ENCODE measurements at regions not wholly inside any gene's neighbourhood (a gene's known extent, or its start where the extent isn't known, plus 50 kb on each side); places are given as distances from the start of the nearest gene placed in this dataset.
"Not testable (repeated sequence)": the region's sequence is repeated elsewhere in the genome, so short reads cannot be mapped to it uniquely, and the experiment has no call there.

DNA sequence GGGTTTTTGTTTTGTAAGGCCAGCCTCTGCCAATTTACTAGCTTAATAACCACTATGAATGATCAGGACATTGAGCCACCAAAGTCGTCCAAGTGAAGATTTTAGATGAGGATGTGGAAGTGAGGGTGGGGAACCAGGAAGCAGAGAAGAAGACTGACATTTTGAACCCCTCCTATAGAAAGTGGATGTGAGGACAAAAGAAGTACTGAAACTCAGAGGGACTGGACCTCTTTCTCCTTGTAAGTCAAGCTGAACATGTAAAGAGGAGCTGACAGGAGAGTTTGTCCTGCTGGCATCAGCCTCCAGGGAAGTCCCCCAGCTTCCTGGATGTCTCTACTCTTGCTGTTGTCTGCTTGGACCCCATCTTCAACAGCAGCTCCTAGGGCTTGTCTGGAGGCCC, 338.2 kb upstream of the NCAM1 start:
- no peak for ATAC-seq

DNA sequence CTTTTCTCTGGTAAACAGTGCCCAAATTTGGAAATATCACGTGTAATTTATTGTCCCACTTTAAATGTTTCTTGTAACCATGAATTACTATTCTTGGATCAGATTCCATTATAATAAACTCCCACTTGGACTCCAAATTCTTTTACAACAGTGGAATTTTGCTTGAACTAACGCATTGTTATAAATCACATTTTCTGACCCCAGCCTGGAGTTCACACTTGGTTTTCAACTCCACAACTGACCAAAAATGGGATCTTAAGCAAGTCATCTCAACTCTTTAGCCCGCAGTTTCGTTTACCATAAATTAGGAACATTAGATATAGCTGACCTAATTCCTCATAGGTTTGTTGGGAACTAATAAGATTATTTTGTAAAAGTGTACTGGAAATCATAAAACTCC, 336.8 kb upstream of the NCAM1 start:
- no peak for ATAC-seq

- not testable (repeated sequence) for ATAC-seq
These were observed 336.2 kb upstream of the NCAM1 start for GRCh38 chr11:112624971-112625370.

DNA sequence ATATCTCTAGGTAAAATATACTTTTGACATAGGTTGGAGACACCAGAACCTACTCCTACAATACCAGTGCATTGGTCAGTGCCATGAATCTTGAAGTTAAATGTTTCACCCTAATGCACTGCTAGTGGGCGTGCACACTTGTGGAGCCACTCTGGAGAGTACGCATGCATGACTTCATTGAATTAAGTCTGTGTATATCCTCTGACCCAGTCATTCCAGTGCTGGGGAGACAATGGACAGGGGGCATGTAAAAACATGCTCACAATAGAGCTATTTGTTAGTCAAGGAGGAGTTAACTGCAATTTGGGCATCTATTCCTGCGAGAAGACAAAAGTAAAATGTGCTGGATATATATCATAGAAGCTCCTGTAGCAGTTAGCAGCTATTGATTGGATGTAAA, 335.4 kb upstream of the NCAM1 start:
- ATAC-seq: no peak

- no peak for ATAC-seq
These were observed 334.5 kb upstream of the NCAM1 start for GRCh38 chr11:112626731-112627130.

- peak in 1 of 2 donors; percentile 33 for ATAC-seq
These were observed 333.6 kb upstream of the NCAM1 start for GRCh38 chr11:112627588-112628045.

- no peak for ATAC-seq
These were observed 332.5 kb upstream of the NCAM1 start for GRCh38 chr11:112628676-112629075.

GRCh38 chr11:112630496-112630895, 330.7 kb upstream of the NCAM1 start:
- ATAC-seq: no peak

DNA sequence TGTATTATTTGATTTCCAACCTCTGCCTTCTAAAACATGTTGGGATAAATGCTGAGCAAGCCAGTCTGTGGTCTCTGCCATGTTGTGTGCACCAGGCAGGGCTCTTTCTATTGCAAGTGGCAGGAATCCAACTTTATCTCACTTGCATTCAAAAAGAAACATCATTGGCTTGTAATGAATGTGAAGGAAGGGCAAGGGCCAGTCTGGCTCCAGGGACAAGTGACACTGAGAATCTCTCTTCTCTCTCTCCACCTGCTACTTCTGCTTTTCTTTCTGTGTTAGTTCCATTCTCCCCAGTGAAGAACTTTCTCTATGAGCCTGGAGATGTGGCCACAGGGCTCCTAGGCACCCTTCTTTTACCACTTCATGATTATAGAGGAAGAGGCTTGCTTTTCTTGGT, 329.9 kb upstream of the NCAM1 start:
- ATAC-seq: no peak

DNA sequence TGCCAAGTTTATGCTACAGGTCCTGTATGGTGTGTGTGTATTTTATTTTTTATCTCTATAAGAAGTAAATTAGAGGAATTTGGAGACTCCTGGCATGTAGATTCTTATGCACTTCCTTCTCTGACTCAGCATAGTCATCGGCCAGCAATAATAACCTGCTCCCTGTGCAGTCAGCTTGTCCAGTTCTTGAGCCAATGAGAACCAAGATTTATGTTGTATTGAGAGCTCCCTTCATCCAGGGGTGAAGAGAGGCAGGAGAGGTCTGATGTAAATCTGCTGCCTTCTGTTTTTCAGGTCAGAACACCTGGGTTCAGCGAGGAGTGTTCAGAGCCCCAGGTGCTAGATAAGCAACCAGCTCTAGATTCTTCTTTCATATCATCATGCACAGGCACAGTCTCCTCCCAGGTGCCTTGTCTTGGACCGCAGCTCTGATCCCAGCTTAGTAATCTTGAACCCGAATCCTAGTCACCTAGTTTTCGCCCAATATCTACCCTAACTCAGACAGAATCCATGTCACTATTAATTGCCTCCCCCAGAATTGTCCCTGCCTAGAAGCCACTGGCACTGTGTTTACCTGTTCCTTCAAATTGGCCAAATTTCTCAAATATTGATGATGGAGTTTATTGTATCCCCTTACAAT, 328.2 kb upstream of the NCAM1 start:
- no peak for ATAC-seq

DNA sequence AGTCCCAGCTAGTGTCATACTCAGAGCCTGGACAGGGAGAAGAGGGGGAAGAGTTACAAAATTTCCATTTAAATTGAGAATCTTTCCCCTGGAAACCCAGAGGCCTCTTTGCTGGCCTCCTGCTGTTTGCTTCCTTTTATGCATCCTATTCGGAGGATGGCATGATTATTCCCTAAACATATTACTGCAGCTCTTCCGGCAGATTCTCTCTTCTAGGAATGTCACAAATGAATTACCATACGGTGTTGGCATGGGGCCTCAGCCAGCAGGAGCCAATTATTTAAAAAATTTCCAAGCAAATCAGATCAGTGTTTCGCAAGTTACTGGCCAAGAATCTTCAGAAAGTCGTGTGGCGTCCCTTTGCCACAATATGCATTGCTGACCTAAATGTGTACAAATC, 326.7 kb upstream of the NCAM1 start:
- no peak for ATAC-seq

DNA sequence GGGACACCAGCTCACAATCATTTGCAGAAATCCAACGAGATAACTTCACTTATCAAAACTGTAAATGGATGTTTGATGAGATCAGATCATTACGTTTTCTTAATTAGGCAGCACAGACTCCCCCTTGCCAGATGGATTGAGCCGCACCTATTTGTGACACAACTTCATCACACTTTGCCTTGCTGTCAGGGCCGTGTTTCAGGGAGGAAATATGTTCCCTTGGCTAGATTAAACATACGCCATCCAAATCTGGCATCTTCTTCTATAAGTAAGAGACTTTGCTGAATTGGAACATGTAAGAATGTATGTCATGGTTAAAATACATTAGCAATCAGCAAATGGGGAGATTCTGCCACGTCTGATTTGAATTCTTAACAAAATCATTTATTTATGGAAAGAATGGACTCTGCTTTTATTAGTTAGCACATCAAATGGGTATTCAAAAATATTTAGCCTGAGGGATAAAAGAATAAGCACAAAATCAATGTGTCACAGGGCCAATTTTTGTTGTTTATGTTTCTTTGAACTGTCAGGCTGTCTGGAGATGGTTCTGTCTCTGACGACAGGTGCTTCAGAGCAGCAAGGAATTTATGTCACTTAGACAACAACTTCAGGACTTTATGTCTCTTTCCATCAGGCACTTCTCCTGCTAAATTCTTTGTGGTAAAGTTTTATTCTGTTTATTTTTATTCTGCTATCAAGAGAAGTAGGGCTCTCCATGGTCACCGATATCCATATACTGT, 326.1 kb upstream of the NCAM1 start:
- no peak for ATAC-seq

DNA sequence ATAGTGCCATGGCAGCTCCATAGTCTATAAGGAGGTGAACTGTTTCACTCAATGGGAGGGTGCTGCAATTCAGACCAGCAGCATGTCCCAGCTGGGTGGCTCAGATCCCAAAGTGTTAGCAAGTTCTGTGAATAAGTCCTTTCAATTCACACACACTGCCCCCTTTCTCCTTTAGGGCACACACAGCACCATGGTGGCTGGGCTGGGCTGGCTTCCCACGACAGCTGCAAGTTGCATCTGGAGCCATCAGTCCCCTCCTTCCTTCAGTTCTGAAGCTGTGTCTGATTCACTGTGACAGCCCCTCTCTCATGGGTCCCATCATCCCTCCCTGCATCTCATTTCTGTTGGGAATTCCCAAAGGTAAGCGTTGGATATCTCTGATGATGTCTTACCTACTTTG, 324.1 kb upstream of the NCAM1 start:
- no peak for ATAC-seq

GRCh38 chr11:112637876-112638275, 323.3 kb upstream of the NCAM1 start:
- no peak for ATAC-seq

DNA sequence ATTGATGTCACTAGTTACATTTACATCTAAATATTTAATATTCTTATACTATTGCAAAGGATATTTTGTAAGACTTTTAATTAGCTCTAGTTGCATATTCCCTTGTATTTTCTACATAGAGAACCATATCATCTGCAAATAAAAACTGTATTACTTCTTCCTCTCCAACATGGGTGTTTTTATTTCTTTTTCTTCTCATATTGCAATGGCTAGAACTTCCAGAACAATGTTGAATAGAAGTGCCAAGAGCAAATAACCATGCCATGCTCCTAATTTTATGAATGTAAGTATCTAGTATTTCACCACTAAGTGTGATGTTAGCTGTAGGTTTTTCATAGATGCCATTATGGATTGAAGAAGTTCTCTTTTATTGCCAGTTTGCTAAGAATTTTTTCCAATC, 321.8 kb upstream of the NCAM1 start:
- no peak for ATAC-seq

DNA sequence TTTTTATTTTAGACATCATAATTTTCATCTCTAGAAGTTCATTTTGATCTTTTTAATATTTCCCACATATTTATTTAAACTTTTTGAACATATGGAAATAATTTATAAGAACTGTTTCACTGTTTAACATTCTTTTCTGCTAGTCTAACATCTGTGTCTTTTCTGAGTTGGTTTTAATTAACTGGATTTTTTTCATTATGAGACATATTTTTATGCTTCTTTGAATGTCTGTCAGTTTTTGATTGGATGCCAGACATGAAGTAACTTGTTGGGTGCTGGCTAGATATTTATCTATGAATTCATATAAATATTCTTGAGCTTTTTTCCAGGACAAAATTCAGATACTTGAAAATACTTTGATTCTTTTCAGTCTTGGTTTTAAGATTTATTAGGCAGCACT, 317.8 kb upstream of the NCAM1 start:
- ATAC-seq: no peak

DNA sequence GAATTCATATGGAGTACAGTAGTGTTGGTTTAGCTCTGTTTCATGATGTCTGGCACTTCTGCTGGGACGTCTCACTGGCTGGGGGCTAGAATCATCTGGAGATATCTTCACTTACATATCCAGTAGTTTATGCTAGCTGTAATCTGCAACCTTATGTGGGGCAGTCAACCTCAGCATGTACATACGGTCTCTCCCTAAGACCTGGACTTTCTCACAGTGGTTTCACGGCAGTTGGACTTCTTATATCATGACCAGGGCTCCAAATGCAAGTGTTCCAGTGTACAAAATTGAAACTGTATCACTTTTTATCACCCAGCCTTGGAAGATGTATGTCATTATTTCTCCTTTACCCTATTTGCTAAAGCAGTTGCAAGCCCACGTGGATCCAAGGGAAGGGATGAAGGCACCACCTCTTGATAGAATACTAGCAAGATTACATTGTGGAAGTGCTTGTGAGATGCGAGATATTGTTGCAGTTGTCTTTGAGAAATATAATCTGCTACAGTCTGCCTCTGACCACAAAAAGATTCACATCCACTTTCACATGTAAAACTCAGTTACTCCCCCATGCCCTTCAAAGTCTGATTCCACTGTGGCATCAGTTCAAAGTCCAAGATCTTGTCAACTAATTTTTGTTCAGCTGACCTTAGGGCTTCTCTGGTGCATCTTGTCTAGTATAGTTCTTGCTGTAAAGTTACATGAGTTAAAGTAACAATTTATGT, 316.6 kb upstream of the NCAM1 start:
- ATAC-seq: no peak

GRCh38 chr11:112649856-112650255, 311.4 kb upstream of the NCAM1 start:
- ATAC-seq: no peak

- ATAC-seq: no peak
These were observed 310.7 kb upstream of the NCAM1 start for GRCh38 chr11:112650527-112650926.

DNA sequence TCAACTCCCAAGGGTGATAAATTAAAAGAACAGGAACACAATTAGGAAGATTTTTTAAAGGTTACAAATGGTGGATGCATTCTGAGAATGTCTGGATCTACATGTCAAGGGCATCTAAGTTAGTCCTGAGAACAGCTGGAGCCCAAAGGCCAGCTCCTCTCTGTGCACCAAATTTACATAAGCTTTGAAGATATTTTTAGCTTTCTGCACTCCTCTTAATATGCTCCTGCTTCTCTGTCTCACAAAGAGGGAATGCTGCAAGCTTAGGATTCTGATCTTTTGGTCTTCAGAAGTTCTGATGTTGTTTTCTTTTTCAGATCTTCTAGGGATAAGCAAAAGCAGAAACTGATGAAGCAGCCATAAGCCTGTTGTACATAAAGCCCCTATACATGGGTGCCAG, 309.8 kb upstream of the NCAM1 start:
- ATAC-seq: no peak

DNA sequence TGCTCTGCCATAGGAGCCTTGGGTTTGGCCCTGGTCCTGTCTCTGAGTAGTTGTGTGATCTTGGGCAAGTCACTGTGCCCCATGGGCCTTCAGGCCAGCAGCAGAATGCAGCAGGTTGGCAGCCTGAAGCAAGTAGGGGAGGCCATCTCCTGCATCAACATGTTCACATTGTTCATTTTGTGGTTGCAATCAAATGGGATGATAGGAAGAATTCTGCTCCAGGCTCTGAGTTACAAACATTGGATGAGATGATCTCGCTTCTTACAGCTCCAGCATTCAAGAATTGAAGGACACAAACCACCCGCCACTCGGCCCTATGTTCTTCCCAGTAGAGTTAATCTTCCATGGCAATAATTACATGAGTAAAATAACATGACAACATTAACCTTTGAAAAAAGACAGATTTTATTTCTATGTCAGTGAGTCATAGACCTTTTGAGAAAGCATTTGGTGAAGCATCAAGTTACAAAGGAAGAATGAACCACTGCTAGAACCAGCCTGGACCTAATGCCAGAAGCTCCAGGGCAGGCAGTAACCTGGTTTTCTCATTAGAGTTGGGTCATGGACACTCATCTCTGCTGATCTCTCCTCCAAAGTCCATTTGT, 308.3 kb upstream of the NCAM1 start:
- no peak for ATAC-seq

GRCh38 chr11:112655371-112655770, 305.8 kb upstream of the NCAM1 start:
- no peak for ATAC-seq

DNA sequence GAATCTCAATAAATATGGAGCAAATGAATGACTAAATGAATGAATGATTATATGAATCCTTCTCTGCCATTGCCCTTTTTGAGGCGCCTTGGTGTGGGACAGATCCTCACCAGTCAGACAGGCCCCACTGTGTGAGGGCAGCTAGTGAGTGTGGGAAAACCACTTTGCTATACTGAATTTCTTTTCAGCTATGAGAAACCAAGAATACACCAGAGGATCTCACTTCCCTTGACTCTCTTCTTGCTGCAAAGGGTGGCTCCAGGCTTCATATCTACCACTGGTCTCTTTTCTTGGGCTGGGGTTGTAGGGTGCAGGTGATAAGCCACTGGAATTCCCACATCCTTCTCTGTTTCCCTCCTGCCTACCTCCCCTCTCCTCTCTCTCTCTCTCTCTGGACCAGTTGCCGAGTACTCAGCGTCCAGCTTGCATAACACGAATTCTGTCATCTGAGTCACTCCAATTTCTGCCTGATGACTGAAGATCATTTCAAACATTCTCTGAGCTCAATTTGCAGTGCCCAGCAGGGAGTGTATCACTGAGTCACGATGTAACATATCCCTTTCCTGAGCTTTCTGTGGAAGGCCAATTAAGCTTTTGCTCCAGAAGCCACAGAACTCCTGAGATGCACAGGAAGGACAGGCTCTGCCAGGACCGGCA, 304.3 kb upstream of the NCAM1 start:
- ATAC-seq: no peak
